ENCODE measurements at regions not wholly inside any gene's neighbourhood (a gene's known extent, or its start where the extent isn't known, plus 50 kb on each side); places are given as distances from the start of the nearest gene placed in this dataset.

GRCh38 chr14:85813040-85813439 lies 283.1 kb downstream of the FLRT2 start:
- no peak for TF ChIP-seq CTCF (IDR thresholded peaks at IDR 0.05)
- TF ChIP-seq POLR2A (IDR thresholded peaks at IDR 0.05), result no peak

All from esophagus squamous epithelium (tissue), 4 donors.